NCI-H2029 treated with DMSO at 0.1 percent for 48 hours (cell line): ENCODE measurements at regions not wholly inside any gene's neighbourhood (a gene's known extent, or its start where the extent isn't known, plus 50 kb on each side); places are given as distances from the start of the nearest gene placed in this dataset.
"Not testable (repeated sequence)": the region's sequence is repeated elsewhere in the genome, so short reads cannot be mapped to it uniquely, and the experiment has no call there.

Source experiments
- DNase-seq: peaks from one replicate; lab custom pipeline; 2025; lab: John Stamatoyannopoulos, UW

DNA sequence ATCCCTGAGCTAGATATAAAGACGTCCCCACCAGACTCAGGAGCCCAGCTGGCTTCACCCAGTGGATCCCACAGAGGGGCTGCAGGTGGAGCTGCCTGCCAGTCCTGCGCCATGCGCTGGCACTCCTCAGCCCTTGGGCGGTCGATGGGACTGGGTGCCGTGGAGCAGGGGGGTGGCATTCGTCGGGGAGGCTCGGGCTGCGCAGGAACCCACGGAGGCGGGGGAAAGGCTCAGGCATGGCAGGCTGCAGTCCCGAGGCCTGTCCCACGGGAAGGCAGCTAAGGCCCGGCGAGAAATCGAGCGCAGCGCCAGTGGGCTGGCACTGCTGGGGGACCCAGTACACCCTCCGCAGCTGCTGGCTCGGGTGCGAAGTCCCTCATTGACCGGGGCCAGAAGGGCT lies 555.1 kb upstream of the CDH10 start:
- not testable (repeated sequence) for DNase-seq

DNA sequence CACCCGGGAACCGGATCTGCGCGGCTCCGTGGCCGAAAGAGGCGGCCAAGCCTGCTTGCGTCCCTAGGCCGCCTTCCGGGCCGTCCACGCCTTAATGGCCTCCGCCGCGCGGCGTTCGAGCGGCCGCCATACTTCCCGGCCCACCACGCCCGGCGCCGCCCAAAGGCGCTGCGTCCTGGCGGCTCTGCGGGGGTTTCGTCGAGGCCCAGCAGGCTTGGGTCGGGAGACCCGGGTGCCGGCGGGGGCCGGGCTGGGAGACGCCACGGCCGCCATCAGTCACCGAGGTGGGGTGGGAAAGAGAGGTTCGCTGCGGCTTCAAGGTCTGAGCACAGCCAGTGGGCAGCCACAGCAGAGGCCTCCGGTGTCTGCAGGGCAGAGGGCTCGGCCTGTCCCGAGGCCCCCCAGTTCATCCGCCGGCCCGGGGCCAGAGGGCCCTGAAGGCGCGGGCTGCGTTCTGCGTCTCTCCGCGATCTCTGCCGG lies 545.8 kb upstream of the CDH10 start:
- DNase-seq = no peak

DNA sequence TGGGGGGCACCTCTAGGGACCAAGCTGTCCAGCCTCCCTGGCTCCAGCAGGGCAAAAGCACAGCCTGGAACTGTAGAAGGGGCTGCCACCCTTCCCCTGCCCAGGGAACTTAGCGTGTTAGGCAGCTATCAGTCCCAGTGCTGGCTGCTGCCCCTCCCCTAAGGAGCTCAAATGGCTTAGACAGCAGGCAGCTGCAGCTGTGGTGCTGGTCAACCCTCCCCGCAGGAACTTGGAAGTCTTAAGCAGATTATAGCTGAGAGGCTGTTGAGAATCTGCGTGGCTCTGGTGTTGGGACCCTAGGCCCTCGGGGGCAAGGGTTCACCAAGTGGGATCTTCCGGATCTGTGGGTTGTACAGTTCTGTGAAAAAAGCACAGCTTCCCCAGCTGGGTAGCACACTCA lies 536.5 kb upstream of the CDH10 start:
- no peak for DNase-seq

DNA sequence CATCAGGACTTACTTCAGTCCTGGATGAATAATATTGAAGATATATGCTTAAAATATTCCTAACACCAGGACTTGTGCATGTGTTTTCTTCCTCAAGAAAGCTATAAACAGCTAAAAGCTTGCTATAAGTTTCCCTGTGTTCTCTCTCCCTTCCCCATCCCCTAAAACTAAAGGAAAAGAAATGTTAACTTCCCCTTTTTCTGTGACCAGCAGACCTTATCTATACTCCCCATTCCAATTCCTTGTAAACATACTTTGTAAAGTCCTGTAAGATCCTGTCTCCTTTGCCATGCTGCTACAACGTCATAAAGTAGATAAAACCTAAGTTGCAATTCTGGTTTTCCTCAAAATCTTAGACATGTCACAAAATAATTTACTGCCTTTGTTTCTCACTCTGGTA lies 517.8 kb upstream of the CDH10 start:
- DNase-seq = not testable (repeated sequence)

DNA sequence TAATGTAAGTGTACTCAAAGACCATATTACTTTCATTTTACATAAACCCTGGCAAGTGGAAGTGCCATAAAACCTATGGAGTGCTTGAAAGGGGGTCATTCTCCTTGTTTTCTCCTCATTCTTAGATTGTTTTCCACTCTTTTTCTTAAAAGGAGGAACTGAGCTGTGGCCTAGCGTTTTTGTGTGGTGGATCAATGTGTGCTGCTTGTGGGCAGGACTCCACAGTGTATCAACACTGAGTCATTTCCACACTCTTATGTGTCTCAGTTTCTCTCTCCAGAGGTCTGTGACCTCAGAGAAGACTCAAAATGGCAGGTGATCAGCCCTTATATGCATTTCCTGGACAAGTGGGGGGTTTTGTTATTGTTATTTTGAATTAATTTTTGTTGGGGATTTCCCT lies 516.1 kb upstream of the CDH10 start:
- DNase-seq = no peak

DNA sequence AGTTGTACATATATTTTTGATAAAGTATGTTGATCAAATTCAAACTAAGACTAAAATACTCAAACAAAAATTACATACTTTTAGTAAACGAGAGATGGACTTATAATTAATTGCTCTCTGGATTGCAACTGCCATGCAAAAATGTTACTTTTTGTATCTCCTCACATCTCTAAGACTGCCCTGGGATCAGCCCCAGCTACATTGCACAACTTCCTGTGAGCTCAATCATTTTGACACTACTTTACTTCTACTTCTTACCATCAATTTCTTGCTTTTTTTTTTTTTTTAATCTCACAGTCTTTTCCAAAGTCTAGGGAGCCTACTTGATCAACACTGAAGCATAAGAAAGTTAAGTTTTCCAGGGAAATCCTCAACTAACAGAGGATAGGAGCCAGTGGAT lies 506.0 kb upstream of the CDH10 start:
- no peak for DNase-seq

DNA sequence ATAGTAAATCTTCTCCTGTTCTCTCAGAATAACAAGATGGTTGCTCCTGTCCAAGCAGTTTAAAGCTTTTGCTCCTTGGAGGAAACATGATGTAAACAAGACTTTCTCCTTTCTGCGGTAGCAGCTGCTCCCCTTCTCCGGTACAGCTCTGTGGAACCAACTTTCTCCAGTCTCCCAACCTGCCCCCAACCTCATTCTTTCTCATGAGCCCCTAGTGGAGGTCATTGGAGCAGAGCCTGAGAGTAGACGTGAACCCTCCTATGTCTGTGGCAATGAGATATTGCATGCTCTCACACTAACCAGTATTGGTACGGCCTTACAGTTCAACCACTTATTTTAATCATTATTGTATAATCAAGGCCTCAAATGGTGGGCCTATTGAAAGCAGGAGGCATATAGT lies 483.8 kb upstream of the CDH10 start:
- DNase-seq = no peak

DNA sequence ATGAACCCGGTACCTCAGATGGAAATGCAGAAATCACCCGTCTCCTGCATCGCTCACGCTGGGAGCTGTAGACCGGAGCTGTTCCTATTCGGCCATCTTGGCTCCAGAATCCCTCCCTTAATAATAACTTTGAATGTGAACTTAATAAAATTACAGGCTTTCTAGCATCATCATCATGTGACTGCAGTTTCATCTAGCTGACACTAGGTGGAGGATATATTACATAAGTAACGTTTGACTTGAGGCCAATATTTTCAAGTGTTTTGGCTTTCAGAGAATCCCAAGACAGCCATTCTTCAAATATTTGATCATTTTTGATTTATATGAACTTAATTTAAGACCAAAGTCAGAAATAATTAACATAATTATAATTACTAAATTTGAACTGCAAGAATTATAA lies 474.9 kb upstream of the CDH10 start:
- peak; percentile 26 for DNase-seq

DNA sequence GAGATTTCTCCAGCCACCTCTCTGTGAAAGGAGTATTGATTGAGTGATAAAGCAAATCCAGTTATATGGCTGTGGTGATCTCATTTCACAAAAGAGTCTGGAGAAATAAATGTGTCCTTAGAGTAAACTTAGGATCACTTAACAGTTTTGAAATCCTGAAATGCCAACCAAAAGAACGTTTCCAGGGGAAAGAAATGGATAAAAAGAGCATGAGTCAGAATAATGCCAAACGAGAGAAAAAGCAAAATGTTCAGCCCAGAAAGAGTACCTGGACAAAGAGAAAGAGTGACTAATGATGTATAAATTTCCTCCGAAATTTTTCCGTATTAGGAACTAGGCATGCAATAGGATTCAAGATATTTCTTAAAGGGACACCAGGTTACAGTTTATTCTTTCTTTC lies 463.1 kb upstream of the CDH10 start:
- DNase-seq = no peak

DNA sequence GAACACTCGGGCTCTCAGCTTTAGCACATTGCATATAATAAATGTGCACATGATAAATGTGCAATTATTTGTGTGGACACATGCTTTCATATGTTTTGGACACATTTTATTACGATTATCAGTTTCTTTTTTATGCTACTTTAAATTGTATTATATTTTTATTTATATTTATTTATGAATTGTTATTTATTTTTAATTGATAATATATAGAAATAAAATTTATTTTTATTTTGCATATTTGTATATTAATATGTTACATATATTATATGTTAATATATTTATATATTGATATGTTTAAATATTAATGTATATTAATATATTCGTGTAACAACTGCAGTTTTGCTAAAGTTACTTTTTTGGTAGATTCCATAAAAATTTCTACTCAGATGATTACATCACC lies 454.8 kb upstream of the CDH10 start:
- no peak for DNase-seq

DNA sequence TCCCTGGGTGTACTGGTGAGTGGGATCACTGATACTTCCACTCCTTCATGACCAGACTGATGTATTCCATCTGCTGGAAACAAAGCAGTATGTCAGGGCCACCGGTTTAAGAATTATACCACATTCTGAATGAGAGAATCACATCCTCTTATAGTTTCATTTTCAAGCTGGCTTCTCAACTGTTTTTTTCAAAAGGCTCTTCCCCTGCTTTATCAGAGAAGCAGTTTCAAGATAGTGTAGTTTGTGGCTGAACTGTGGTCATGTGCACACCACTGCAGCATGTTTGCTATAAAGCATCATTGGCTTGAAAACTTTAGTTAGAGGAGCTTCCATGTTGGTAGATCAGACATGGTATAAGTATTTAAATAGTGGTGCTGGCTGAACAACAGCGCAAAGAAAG lies 450.5 kb upstream of the CDH10 start:
- DNase-seq = no peak

DNA sequence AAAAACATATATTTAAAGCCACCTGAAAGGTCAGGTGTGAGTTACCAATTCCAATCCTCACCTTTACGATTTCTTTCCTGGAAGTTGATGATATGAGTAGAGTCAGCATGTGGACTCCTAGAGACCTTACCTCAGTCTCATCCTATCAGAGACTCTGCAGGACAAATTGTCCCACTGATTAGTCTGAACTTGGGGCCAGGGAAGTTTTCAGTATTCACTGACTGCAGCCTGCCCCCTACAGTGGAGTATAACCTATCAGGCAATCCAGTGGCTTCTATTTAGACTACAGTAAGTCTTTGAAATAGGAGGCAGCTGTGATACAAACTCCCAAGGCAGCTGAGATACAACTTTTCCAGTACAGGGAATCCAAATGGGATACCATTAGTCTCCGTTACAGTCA lies 449.4 kb upstream of the CDH10 start:
- no peak for DNase-seq

DNA sequence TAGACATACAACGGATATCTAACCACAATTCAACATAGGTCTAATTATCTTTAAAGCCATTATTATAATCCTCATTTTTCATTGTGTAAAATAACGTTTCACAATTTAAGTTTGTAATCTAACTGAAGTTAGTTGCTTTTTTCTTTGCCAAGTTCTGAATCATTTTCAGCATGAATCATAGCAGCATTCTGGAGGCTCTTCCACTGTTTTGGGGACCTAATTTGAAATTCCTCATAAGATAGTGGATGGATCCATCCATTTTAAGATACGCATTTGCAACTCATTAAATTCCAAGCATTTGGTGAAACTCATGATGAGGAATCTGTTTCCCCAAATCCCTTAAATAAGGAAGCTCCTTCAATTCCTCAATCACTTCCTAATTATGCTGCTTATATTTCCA lies 447.1 kb upstream of the CDH10 start:
- no peak for DNase-seq

DNA sequence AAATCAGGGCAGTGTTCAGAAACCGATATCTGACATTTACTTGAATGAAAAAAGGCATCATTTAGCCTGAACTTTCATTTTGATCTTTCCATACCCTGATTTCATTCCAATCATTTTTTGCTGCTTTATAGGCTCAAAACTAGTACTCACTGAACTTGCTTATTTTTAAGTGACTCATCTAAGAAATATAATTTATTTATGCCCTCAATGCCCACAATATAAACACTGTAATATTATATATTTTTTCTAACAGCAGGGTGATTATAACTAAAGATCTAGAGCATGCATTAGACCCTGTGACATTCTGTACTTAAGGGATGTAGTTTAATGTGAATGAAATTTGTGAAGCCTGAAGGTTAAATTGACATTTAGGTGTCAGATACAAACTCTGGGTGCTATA lies 446.1 kb upstream of the CDH10 start:
- DNase-seq = no peak

DNA sequence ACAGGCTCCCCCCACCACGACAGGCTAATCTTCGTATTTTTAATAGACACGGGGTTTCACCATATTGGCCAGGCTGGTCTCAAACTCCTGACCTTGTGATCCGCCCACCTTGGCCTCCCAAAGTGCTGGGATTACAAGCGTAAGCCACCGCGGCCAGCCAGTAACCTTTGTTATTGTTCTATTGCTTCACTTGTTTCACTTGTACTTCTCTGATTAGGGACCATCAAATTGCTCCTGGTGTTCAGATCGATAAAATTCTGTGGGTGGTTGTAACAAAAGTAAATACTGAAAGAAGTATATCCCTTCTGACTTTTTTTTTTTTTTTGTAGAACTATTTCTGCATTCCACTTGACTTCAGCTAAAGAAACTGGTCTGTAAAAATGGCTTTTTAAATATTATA lies 445.5 kb upstream of the CDH10 start:
- DNase-seq = no peak

DNA sequence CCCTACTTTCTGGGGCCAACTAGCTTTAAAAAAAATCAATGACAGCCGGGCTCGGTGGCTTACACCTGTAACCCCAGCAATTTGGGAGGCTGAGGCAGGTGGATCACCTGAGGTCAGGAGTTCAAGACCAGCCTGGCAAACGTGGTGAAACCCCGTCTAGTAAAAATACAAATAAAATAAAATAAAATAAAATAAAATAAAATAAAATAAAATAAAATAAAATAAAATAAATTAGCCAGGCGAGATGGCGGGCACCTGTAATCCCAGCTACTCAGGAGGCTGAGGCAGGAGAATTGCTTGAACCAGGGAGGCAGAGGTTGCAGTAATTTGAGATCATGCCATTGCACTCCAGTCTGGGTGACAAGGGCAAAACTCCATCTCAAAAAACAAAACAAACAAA lies 443.9 kb upstream of the CDH10 start:
- DNase-seq = not testable (repeated sequence)

DNA sequence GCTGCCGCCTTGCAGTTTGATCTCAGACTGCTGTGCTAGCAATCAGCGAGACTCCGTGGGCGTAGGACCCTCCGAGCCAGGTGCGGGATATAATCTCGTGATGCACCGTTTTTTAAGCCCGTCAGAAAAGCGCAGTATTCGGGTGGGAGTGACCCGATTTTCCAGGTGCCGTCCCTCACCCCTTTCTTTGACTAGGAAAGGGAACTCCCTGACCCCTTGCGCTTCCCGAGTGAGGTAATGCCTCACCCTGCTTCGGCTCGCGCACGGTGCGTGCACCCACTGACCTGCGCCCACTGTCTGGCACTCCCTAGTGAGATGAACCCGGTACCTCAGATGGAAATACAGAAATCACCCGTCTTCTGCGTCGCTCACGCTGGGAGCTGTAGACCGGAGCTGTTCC lies 438.5 kb upstream of the CDH10 start:
- not testable (repeated sequence) for DNase-seq

DNA sequence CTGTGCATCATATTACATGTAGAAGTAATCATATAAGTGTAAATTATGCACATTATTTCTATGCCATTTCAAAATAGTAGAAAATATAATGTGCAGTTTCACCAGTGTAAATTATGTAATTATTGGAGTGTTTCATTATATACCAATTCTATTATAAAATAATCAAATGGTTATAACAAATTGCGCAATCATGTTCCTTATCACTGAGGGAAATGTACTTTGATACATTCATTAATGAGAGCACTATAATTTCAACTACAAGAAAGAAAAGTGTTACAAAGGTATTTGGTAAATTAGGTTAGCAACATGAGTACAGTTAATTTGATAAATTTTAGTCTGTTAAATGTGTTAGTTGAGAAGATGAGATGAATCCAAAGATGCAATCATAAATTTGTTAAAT lies 421.5 kb upstream of the CDH10 start:
- DNase-seq = no peak

DNA sequence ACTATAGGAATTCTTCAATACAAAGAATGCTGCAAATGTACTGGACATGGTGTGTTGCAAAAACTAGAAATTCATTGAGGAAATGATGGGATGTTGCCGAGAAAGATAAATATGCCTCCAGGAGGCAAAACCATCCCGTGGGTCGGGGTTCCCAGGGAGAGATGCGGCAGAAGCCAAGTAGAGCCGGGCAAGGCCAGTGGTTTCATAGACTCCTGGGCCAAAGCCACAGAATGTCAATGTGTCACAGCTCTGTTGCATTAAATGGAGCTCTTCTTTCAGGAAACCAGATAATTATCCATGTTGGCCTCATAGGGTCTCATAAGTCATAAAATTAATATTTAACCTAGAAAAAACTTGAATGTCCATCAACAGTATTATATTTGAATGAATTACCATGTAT lies 419.5 kb upstream of the CDH10 start:
- DNase-seq = no peak

DNA sequence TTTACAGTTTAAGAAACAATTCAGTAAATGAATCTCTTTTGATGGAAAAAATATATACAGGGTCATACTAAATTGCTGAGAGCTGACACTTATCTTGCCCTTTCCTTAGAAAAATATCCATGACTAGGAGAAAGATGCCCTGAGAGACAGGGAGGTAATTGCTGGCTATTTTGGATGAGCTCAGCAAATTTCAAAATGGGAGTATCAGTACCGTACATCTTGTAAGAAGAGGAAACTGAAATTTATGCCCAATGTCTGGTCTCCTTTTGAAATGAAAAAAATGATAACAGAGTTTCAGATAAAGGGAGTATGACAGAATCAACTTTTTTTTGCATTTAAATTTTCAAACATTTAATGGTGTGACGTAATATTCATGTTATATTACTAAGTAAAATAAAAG lies 415.8 kb upstream of the CDH10 start:
- no peak for DNase-seq

DNA sequence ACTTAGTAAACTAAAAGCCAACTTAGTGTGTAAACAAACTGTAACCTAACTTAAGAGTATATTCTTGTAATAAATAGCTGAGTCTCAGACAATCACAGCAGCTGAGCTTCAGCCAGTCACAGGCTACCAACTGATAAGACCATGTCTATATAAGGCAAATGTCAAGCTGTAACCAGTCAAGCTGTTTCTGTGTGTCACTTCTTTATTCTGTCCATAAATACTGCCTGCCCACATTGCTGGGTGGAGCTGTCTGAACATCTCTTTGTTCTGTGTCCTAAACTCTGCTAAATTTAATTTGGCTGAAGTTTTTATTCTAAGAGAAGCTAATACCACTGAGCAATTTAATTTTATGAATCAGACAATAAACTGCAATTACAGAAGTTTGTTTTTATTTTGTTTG lies 412.1 kb upstream of the CDH10 start:
- no peak for DNase-seq

DNA sequence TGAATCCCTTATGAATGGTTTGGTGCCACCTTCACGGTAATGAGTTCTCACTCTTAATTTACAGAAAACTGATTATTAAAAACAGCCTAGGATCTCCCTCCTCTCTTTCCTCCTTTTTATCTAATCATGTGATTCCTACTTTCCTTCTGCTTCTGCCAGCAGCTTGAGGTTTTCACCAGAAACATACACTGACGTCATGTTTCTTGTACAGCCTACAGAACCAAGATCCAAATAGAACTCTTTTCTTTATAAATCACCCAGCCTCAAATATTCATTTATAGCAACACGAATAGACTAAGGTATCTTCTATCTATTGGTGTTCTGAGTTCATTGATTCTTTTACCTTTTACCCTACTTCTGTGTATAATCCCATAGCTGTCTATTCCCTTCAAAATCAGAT lies 388.9 kb upstream of the CDH10 start:
- DNase-seq = no peak

DNA sequence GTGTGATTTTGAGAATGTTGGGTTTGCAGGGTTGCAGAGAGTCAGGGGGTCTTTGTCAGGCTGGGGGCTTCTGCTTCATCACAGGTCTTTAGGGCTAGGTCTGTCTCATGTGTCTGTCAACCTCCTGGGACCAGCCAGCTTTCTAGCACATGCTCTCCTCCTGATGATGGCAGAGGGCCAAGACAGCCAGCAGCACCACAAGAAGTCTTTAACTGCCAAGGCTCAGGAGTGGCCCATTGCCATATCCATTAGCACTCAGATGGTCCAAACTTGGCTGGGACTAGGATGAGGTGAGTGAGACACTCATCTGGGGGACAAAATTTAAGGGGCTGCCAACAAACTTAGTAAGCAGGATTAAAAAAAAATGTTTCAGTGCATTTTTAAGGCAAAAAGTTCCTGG lies 384.2 kb upstream of the CDH10 start:
- DNase-seq = no peak

DNA sequence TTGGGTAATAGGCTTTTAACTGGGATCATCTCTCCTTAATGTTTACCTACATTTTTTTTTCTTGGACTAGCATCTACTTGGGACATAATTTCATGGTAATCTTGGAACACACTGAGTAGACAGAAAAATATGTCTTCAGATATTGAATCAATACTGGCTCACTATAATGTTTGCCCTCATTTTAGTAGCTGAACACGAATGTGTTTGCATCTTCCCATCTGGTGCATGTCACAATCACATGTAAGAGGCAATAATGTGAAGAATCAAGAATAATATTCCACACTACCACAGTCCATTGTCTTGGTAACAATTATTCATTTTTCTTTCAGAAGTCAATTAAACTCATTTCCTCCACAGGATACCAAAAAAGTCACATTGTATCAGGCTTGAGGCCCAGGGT lies 382.7 kb upstream of the CDH10 start:
- DNase-seq = no peak

DNA sequence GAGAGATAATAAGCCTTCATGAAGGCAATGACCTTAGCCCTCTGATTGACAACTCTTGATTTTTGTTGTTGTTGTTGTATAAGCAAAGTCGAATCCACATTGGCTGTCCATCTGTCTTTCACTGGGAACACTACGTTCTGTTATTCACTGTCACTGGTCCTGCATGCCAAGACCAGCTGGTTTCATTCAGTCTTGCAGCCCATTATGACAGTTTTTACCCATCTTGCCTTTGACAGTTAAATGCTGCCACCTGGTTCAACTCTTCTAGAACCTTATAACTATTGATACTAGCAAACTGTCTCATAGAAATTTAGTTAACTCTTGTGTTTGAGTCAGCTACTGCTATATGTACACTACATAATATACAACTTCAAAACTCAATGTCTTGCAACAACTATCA lies 382.3 kb upstream of the CDH10 start:
- no peak for DNase-seq
